AG08396 (cell line): ENCODE measurements at regions not wholly inside any gene's neighbourhood (a gene's known extent, or its start where the extent isn't known, plus 50 kb on each side); places are given as distances from the start of the nearest gene placed in this dataset.

Source experiments
- DNase-seq: peaks from one replicate; pipeline ENCODE4 v3.0.0; 2012; ENCODE audit warnings: low spot score, mixed read lengths

DNA sequence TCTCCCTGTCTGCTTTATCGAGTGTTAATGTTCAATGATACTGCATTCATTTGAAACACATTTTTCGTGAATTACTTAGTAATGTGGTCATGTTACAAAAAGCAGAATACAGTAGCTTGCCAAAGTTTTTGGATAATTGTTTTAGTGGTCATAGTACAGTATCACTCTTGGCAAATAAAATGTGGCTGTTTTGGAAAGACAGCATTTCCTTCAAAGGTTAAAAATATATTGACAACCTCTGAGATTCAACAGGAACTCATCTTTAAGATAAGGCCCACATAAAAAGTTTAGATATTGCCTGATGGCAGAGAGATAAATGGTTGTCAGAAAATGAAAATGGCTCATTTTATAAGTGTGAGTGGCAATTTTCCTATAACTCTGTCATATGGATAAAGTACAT is 297.7 kb upstream of the MAN1A1 start:
- DNase-seq = no peak

DNA sequence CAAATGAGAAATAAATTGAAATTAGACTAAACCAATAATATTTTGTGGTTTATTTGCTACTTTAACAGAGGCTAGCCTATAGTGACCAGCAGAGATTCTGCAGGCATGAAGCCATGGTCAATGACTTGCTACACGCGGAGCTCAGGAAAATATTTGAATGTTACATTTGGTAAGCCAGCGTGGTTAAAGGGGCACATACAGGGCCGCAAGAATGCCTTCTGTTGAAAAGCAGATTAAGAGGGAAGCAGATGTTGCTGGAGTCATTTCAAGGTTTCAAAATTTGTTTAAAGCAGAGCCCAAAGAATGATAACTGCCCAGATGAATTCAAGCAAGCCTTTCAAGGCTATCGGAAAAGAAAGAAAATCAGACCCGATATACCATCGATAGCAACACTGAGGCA is 294.3 kb upstream of the MAN1A1 start:
- DNase-seq = no peak

DNA sequence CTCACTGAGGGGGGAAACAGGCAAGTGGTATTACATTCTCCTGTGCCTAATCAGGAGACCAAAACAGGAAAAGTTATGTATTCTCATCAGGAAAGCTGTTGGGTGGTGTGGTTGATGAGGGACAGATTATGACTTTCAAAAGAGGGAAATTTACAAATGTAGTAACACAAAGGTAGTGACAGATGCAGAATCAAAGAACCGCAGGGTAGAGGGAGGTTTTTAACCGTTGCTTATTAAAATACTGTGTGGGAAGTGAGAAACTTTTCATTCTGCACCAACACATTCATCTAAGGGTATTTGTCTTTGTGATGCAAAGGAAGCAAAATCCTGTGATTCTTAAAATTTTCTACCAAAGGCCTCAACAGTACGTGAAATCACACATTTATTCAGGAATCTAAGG is 288.2 kb upstream of the MAN1A1 start:
- DNase-seq = no peak

DNA sequence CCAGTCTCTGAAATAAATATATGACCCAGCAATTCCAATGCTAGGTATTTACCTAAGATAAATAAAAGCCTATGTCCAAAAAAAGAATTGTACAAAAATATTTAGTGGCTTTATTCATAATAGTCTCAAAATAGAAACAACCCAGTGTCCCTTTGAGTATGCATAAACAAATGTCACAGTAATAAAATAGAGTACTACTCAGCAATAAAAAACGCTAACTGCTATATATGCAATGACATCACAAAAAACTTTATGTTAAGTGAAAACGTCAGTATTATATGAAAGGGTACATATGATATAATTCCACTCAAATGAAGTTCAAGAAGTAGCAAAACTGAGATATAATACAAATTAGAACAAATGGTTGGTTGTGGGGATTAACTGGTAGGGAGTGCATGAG is 286.5 kb upstream of the MAN1A1 start:
- no peak for DNase-seq

DNA sequence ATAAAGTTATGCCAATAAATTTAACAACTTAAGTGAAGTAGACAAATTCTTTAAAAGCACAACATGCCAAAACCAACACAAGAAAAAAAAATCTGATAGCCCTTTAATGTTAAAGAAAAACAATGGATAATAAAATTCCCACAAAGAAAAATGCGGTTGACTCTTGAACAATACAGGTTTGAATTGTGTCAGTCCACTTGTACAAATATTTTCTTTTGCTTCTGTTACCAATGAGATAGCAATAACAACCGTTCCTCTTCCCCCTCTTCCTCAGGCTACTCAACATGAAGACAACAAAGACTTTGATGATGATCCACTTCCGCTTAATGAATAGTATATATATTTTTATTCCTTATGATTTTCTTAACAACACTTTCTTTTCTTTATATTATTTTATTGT is 283.9 kb upstream of the MAN1A1 start:
- DNase-seq = no peak

DNA sequence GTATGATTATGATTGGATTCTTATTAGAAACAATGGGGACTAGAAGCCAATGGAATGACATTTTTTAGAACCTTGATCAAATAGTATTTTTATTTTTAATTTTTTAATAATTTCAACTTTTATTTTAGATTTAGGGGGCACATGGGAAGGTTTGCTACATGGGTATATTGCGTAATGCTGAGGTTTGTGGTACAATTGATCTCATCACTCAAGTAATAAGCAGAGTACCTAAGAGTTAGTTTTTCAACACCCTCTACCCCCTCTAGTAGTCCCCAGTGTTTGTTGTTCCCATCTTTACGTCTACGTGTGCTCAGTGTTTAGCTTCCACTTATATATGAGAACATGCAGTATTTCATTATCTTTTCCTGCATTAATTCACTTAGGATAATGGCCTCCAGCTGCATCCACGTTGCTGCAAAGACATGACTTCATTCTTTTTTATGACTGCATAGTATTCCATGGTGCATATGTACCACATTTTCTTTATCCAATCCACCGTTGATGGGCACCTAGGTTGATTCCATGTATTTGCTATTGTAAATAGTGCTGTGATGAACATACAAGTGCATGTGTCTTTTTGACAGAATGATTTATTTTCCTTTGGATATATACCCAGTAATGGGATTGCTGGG is 281.1 kb upstream of the MAN1A1 start:
- no peak for DNase-seq

DNA sequence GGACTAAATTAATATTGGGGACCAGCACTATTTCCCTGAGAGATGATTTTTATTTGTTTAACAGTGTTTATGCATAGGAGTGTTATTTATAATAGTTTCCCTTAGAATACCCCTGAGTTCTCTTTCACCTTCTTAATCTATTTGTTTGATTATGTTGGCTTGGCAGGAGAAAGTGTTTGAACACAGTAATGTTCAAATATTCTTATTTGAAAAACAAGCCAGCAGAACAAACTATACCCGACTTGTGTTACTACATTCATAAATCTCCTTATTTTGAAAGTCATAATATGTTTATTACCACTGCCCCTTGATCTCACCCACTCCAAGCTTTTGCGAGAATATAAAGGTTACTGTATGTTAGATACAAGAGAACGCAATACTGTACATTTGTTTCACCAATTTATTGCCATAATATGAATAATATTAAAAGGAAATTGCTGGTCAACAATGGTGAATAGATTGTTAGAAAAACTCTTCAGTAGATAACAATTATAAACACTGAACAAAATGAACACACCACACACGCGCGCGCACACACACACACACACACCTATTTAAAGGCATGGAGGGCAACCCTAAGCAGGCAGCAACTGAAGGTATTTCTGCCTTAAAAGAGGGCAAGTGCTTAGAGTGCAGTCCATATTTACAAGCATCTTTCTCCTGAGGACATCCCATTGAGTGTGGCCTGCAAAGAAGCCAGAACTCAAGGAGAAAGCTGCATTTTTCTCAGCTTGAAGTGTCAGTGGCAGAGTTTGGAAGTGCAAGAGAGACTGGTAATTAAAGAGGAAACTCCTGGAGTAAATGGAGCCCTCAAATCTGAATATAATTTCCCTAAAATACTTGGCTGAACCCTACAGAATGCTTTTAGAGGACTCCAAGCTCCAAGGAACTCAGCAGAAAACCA is 279.4 kb upstream of the MAN1A1 start:
- no peak for DNase-seq

DNA sequence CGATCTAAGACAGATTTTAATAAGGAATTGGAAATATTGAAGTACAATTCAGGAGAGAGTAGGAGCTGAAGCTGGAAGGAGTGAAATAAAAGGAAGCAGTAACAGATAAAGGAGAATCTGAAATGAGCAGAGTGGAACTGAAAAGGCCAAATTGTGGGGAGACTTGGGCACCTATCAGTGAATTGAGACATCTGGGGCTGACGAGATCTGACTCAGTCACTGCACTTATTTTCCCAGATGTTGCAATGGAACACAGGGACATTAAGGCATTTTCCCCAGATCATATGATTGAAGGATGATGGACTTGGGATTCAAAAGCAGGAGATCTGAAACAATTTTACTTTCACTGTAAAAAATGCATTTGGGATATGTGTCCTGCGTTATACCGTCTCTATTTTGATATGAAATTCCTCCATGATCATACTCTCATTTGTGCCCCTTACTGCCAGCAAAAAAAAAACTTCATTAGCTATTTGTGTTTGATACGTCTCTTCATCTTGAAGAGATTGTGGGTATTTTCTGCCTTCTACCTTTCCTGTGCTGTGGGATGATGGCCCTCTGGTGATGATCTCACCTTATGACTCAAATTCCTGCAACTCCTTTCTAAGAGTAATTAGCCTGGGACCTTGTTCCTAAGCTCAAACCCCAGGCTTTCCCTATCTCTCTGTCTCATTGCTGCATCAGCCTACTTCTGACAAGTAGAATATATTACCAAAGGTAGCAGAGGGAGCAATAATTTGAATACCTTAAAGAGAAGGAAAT is 278.5 kb upstream of the MAN1A1 start:
- DNase-seq = no peak

DNA sequence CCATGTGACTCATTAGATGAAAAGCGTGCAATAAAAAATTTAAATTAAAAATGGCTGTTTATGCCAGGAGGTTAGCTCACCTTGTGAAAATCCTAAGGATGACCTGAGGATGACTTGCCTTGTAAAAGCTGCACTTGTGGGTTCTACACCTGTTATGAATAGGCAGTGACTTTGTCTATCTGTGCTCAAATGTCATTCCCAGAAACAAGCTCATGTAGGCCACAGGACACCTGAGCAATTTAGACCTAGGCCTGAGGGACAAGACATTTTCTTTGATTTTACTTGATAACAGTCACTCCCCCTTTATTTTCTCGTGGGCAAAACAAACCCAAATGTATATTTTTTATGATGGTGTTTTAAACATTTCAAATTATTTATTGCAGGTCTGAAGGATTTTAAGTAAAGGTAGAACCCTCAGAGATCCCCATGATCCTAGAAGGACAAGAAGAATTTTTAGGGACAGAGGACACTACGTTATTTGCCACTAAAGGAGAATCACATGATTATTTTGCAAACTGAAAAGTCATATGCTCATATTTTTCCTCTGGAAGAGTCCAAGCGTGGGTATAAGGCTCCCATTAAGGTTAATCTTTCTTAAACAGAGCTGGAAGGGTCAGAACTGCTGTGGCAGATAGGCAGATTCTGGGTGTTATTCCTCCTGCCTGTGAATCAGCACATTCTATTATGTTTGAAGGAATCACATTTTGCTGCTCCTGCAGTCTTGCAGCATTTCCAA is 277.5 kb upstream of the MAN1A1 start:
- DNase-seq = no peak

DNA sequence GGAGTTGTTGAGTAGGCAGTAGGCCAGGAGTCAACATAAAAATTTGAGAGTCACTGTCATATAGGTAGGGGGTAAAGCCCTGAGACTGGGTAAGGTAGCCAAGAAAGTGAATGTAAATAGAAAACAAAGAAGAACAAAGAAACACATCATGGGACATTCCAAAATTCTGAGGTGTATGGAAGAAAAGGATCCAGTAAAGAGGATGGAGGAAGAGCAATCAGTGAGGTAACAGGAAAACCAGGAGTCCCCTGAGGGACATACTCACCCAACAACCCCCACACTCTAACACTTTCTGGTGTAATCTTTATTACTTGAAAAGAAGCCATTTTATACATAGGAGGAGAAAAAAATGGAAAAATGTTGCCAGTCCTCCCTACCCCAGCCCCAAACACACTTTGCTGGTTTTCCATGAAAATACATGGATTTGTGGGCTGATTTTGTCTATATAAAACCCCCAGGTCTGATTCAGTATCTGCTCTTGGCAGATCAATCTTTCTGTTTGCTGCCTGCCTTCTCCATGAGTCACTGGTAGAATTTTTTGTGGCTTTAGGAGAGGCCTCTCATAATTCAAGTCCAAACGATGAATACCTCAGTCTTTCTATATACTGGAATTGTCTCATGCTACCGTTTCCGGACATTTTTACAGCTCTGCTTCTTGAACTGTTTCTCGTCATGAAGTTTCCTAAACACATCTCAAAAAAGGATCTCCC is 271.4 kb upstream of the MAN1A1 start:
- peak; percentile 26 for DNase-seq

DNA sequence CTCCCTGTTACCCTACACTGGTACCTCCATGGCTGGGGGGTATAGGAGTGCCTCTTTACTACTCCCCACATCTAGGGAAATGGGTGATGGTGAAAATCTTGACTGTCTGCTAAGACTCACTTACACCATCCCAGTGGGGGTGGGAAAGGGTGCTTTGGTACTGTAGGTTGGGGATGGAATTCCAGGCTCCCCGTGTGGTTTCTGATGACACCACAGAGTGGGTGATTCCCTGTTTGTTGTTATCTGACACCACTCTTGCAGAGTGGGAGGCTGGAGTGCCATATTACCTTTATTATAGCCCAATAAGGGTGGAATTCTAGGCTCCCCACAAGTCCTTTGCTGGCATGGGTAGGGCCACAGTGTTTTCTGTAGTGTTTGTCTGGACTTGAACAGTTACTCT is 264.6 kb upstream of the MAN1A1 start:
- DNase-seq = no peak

DNA sequence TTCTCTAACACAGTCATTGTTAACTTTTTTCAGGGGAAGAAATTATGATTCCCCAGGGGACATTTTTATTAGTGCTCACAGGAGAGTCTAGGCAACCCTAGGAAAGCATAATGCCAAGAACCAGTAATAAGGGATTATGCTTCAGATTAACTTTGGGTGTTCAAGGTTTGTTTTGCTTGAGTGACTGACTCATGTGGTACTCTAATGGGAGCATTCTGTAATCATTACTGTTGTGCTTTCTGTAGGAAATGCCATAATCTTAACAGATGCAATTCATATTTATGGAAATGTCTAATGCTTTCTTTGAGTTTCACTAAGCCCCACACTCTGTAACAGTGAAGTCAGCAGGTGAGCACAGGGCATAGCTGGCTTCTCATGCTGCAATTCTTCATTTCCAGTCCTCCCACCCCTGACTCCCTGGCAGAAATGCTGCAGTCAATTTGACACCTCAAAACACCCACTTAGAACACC is 263.4 kb upstream of the MAN1A1 start:
- DNase-seq = no peak

DNA sequence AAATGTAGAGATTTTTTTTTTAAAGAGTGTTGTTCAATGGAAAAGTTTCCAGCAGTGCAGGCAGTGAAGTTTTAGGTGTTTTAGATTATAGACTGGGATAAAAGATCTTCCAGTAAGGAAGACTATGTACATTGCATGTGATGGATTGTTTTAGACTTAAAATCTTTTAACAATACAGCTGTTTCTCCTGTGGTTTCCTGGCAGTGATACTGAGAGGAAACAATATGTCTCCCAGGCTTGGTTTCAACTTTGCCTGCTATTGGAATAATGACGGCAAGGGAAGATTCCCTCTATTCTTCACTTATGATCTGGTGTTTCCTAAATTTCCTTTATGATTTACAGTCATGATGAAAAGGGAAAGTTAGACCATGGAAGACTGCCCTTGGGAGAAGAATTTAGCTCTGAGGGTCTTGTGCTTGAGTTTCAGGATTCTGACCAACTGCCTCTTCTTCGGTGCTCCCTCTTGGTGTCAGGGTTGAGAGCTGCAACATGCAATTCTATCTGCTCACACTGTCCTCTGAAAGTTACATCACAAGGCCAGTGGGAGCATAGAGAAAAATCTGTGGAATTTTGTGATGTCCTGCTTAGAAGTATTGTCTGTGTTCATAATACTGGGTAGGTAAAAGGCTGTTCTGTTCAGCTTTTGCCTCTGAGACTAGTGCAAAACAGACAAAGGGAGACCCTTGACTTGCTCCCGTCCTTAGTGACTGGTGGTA is 262.8 kb upstream of the MAN1A1 start:
- DNase-seq = no peak

DNA sequence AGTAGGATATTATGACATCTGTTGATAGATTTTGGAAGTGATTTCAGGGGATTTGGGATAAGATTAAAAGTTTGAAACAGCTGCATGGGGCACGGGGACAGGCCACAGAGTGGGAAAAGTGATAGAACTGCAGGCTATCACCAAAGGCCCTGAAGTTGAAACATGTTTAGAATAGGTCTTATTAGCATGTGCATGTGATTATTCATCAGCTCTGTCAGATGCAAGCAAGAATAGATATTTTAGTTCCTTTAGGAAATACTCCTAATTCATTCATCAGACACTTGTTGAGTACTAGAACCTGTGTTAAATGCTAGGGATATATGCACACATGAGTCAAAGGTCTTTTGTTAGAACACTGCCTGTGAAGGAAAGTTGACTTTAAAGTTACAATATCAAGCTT is 261.2 kb upstream of the MAN1A1 start:
- no peak for DNase-seq

DNA sequence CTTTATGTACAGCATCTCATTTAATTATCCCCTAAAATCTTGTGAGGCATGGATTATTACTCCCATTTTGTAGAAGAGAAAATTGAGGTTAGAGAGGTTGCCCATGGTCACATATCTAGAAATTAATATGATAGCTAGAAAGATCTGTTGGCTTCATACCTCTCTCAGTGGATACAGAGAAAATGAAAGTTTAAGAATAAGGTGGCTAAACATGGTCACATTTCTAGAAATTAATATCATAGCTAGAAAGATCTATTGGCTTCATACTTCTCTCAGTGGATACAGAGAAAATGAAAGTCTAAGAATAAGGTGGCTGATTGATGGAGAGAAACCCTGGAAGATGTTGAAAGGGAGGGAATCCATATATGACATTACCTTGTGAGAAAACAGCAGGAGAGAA is 260.7 kb upstream of the MAN1A1 start:
- no peak for DNase-seq

DNA sequence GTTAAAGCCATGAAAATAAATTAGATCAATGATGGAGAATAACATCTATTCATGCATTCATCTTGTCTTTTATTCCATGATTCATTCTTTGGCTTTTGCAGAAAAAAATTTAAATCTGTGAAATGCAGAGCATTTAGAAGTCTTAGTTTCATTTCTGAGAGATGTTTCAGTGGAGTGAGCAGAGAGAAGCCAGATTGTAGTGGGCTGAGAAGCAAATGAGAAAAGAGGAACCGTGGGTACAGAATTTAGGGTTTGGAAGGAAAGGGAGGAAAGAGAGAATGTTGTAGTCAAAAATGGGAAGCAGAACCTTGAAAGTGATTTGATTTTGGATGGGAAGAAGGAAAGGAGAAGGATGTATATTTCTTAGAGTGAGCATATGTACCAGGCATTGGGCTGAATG is 260.3 kb upstream of the MAN1A1 start:
- DNase-seq = no peak

DNA sequence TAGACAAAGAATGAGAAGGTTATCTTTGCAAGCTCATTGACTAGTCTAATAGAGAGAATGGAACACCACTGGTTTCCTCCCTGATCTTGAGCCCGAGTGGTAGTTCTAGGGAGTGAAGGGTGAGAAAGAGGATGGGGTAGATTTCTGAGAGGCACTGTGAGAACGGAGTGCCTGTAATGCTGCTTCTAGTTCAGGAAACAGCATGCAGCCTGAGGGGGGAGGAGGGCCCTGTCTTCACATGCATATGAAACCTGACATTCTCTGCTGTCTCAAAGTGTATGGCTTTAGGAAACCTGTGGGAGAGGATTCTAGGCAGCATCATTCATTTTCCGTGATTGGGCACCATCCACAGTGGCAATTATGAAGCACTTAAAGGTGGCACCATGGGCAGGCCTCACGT is 259.4 kb upstream of the MAN1A1 start:
- DNase-seq = no peak

DNA sequence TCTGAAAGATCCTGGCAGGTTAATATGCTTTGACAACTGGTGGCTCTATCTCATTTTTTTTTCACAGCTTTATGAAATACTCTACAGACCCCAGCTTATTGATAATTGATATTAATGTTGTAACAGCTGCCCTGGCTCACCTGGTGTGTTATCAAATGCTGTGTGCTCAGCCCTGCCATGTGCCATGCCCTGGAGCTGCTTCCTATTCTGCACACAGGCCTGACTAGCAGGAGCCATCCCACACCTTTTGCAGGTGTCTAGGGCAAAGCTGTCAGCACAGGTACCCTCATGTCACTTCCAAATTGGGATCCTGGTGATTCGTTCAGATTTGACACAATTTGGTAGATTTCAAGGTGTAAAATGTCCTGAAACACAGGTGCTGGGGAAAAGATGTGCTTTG is 254.6 kb upstream of the MAN1A1 start:
- DNase-seq = no peak

DNA sequence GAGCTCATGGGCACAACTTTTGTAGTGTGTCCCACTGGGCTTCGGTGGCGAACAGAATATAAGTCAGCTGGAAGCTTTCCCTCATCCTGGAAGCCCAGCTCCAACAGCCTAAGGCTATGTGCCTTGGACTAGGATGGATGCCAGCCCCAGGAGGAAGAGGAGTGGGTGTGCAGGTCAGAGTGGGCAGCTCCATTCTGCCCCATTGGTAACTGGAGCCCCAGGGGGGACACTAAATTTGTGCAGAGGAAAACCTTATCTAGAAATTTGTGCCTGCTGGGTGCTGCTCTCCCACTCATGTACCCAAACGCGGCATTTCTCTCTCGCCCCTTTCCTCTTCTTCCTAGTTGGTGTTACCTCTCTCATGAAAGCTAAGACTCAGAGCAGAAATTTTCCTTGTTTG is 253.9 kb upstream of the MAN1A1 start:
- no peak for DNase-seq

DNA sequence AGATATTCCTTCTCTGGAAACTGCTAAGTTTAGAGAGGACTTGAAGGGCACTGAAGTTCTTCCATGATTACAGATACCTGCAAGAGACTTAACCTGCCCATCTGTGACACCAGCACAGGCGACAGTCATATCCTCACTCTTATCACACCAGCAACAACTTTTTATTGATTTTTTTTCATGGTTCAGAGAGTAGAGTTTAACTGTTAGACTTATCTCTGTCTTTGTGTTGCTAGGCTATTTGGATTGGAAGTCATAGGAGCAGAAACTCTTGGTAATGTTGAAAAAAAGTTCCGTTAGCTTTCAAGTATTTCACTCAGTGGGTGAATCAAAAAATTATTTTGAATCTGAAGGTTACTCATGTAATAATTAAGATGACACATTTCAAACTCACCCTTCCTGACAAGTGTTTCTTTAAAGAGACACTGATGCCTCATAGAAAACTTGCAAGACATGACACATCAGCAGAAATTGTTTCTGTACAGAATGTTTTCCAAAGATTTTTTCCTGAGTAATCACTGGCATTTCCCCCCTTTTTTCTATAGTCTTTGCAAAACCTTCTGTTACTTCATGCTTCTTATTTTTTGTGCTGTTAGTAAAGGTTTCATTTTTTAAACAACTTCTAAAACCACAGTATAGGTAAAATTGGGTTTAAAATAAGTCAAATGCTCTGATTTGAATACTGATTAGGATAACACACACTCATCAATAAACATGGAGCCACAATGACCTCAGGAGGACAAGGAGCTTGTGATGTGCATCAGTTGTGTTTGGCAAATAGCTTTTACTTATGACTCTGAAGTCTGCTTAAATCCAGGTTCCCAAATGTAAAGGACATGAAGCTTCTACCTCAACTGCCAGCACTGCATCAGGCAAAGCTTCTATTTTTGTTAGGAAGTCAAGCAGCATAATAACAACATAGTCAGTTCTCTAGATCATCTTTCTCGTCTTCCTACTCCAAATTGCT is 252.9 kb upstream of the MAN1A1 start:
- DNase-seq = peak; percentile 18
